C4-2B (cell line): ENCODE measurements at regions not wholly inside any gene's neighbourhood (a gene's known extent, or its start where the extent isn't known, plus 50 kb on each side); places are given as distances from the start of the nearest gene placed in this dataset.

ENCODE experiments used
- CTCF ChIP-seq: fragments of 450-650 bp; conservative IDR thresholded peaks from 2 replicates; pipeline ENCODE4 v1.5.1; 2017; ENCODE audit warnings: mild to moderate bottlenecking
- ZFX ChIP-seq: fragments of 450-650 bp; IDR thresholded peaks from 2 replicates; pipeline ENCODE4 v1.6.1; 2017

DNA sequence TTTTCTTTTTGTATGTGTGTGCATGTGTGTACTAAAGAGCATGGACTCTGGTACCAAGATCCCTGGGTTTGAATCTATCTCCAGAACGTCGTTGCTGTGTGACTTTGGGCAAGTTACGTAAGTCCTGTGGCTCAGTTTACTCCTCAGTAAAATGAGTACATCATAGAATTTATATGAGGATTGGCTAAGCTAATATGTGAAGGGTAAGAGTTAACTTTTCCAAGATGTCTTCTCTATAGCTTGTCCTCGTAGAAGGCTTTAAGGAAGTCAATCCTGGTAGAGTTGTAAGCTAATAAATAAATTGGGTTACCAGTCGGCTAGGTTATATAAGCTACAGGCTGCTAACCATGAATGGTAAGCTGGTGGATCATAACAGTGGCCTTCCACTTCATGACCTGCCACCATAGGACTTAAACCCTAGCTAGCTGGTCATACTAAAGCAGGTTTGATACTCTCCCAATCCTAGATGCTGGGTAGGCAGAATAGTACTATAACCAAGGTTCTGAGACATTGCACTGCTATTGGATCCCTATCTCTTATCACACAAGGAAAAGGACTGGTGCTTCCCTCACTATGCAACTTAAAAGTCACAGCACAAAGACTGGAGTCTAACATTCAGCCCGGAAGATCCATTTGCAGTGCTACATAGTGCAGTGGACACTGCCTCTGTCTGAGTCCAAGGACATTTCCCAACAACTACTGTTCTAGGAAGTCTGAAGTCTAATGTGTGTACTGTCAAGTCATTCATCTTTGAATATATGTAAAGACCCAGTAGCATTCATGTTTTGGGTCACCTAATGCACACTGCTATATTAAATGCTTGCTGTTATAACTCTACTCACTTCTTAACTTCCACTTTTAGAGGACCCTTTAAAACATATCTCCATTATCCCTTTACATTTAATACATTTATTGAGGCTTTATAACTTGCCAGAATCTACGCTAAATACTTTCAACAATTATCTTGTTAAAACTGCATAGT, 156.2 kb downstream of the CRPPA start:
- TF ChIP-seq CTCF (no peak), ZFX (no peak)
